GM19043 (cell line): ENCODE measurements at regions not wholly inside any gene's neighbourhood (a gene's known extent, or its start where the extent isn't known, plus 50 kb on each side); places are given as distances from the start of the nearest gene placed in this dataset.
"Not testable (repeated sequence)": the region's sequence is repeated elsewhere in the genome, so short reads cannot be mapped to it uniquely, and the experiment has no call there.

Source experiments
- ATAC-seq: cut with Tn5 transposase; IDR thresholded peaks from one replicate; pipeline ENCODE4 v1.9.1; 2021; ENCODE audit warnings: low read depth; ENCODE audit not compliant: unreplicated experiment

DNA sequence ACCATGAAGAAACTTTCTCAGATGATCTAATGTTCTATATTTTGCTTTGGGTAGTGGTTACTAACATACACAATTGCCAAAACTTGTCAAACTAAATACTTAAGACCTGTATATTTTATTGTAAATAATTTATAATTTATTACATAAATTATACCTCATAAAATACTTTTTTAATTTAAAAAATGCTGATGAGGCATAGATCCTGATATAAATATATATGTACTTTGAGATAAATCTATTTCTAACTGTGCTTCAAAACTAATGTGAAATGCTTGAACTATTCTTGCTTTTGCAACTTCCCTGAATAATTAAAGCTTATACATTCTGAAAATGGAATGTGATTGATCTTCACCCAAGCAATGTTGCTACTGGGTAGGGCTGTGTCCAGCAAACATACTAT, 568.8 kb downstream of the INSC start:
- ATAC-seq: no peak

DNA sequence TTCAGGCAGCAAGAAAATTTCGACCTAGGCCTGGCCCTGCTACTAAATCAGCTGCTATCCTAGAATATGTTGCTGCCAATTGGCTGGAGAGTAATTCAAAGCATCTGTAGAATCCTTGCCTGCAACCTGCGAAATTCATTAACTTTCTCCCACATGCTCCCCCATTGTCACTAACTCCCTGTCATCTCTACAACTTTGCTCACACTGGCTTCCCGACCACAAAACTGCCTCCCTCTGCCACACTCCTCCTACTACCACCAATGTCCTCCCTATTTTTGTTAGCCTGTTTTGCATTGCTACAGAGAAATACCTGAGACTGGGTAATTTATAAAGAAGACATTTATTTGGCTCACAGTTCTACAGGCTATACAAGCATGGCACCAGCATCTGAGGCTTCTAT, 570.6 kb downstream of the INSC start:
- no peak for ATAC-seq

DNA sequence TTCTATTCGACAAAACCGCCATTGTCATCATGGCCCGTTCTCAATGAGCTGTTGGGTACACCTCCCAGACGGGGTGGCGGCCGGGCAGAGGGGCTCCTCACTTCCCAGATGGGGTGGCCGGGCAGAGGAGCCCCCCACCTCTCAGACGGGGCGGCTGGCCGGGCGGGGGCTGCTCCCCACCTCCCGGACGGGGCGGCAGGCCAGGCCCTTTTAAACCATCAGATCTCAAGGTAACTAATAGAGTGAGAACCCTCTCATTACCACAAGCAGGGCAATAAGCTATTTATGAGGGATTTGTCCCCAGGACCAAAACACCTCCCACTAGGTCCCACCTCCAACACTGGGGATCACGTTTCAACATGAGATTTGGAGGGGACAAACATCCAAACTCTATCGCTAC, 571.5 kb downstream of the INSC start:
- ATAC-seq: not testable (repeated sequence)

DNA sequence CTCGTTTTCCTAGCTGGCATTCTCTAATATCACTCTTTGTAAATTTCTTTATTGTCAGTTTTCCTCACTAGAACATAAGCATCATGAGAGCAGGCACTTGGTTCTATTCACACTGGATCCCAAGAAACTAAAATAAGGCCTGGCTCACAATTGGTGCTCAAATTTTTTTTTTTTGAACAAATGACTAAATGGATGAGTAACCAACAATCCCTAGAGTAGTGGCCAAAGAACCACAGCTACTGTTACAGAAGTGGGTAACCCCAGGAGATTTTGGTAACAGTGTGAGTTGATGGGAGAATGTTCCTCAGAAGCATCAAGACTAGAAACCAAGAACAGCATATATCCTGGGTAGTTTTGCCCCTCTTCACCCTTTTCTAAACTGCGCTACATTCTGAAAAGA, 572.6 kb downstream of the INSC start:
- no peak for ATAC-seq

DNA sequence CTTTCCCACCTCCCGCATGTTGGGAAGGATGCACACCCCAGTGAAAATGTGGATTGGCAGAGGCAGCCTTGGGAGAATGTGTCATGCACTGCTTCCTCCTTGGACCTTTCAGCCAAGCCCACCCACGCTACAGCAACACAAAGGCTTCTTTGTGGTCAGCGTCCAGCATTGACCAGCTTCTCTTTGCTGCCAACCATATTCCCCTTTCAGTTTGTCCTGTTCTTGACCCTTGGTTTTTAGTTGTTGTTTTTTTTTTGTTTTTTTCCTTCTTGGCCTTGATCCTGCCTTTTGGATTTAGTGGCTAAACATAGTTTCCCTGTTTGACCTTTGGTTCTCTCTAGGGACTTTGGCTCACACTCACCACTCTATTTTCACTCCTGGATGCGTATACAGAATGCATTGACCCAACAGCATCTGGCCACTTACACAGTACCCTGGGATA, 573.6 kb downstream of the INSC start:
- no peak for ATAC-seq

DNA sequence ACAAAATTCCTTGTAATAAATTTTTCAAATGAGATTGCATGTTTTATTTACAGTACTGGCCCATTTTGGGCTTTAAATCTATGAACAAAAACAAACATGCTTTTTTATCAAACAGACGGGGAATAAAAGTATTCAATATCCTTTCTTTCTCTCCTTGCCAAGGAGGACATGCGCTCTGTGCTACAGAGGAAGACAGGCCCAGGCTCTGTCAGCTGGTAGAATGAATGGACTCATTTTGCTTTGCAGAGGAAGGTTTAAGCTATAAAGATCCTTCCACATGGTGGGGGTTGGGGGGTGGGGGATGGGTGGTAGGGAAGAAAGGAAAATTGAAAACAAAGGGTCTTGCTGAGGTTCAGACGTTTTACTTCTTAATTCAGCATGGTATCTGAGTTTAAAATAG, 575.6 kb downstream of the INSC start:
- no peak for ATAC-seq

DNA sequence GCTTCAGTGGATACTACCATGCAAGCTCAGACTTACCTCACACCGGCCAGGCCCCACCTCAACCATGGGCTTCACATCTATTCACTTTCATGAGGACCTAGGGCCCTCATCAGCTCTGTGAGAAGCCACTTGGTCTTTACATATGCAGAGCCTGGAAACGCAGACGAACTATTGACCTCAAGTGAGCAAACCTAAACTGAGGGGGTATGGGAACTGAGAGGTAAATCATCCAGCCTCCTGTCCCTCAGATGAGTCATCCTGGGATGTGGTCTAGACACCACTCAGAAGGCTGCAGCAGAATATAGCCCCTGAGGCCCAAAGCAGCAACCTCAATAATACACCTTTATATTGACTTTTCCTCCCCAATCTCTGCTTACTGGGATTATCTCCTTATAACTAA, 578.0 kb downstream of the INSC start:
- no peak for ATAC-seq

DNA sequence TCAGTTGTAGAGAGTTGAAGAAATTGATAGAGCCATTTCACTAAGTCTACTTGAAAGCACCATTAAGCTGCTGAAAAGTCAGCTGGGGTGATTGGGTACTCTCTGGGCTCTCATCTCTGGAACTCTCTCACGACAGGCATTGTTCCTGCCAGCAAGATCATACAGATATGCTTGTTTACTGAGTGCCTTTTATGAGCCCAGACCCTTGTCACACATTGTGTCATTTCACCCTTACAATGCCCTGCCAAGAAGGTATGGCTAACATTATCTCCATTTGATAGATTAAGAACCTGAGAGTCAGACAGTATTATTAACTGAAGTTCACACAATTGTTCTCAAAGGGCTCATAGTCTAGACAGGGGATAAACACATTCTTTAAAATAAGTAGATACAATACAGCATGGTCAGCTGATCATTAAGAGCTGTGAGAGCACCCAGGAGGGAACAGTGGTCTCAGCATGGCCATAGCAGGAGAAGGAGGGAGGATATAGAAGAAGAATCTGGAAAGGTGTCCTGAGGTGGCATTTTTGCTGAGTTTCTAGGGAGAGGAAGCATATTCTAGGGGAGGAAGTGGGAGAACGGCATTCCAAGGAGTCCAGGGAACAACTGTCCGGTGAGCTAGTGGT, 580.5 kb downstream of the INSC start:
- no peak for ATAC-seq

DNA sequence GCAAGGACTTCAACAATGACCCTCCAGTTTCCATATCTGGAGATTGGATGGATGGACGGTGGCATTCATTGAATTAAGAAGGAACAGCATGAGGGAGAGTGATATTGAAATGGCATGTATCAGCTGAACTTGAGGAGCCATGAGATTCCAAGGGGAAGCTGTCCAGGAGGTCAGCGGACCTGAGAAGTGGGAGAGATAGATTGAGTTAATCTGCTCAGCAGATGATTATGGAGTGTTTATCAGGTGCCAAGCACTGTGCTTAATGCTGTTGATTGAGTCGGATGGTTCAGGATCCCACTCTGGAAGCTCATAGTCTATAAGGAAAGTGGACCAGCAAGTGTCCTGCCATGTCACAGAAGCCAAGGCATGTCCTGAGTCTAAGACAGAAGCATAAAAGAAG, 581.3 kb downstream of the INSC start:
- ATAC-seq: no peak

DNA sequence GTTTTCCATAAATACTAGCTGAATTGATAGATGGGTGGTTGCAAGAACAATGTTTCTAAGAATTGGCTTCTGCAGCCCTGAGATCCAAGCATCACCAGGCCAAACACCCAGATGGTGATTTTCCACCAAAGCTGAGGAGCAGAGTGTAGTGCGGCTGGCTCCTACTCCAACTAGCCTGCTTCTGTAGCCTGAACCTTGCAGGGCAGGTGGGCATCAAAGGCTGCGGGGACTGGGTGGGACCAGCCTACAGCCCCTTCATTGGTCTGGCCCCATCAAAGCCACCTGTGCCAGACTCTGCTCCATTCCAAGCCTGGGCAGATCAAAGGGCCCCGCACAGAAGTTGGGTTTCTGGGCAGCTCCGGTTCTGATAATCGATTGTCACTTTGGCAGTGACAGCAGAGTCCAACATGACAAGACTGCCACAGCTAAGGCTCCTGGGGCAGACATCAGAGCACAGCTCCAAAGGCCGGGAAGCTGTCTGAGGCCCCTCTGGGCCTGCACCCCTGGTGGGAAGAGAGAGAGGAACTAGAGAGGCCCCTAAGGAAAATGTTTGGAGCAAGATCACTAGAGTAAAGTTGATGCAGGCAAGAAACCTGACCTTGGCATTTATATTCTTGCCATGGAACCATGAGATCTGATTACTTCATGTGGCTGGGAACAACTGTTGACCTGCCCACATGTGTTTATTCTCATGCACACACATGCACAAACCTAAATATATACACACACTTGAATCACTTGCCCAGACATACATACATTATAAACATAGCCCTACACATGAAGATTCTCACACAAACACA, 582.9 kb downstream of the INSC start:
- no peak for ATAC-seq

DNA sequence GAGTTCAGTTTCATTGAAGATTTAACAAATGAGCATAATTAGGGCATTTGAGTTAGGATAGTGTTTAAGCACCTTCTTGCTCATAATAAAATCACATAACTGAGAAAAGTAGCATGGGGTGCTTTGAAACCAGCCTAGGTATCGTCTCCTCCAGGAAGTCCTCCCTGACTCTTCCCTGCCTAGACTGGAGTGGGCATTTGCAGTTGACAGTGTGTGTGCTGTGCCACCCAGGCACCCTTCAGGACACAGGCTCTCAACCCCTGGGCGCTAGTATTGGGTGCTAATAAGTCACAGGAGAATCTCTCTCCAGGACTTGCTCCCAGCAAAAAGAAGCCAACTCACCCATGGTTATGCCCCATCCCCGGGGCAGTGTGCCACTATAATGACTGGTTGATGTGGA, 584.1 kb downstream of the INSC start:
- ATAC-seq: no peak

DNA sequence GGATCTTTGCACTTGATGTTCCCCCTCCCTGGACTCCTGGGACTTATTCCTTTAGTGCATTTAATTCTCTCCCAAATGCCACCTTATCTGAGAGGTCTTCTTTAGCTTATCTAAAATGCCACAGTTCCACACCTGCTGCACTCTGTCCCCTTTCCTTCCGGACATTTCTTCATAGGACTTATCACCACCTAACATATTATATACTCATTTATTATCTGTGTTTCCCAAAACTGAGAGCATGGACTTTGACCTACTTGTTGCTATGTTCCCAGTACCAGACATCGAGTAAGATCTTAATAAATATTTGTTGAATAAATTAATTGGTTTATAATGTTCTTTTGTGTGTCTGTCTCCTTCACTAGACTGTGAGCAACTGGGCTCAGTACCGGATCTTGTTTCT, 585.3 kb downstream of the INSC start:
- no peak for ATAC-seq

DNA sequence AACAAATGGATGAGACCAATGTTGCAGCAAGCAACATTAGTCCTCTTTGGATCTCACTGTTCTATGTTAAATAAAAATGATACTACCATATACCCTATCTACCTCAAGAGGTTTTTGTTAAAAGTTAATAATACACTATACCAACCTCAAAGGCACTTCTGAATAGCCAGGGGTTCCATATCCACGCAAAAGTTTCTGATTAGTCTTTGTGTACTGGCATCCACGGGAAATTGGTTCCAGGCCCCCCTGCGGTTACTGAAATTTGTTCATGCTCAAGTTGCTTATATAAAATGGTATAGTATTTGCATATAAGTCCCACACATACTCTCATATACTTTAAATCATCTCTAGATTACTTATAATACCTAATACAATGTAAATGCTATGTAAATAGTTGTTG, 585.7 kb downstream of the INSC start:
- no peak for ATAC-seq

DNA sequence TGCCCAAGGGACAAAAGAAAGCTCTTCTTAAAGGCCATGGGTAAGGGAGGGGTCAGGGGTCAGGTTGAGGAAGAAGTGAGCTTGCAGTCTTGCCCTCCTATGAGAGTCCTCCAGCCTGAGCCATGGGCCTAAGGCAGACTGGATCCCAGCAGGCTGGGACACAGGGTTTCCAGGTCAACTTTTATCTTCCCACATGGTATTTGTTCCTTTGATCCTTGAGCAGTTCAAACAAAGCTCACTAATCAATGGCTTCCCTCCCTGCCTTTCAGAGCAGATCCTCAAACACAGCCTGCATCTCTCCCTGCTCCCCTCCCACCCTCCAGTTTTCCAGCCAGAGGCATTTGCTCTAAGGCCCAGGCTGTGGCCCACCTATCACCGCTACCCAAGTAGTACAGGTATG, 589.3 kb downstream of the INSC start:
- ATAC-seq: no peak

DNA sequence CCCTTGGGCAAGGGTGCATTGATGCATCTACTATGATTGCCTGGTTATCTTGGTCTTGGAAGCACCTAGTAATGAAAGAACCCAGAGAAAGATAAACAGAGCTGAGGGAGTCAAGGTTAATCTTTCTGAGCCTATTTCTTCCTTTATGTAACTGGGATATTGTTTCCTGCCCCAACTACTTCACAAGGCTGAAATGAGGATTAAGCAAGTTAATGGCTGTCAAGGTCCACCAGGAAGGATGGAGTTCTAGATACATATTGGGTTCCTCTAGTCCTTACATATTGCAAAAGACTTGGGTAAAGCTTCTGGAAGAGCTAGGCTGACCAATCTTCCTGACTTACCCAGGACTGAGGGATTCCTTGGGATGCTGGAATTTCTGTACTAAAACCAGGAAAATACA, 589.8 kb downstream of the INSC start:
- ATAC-seq: no peak

DNA sequence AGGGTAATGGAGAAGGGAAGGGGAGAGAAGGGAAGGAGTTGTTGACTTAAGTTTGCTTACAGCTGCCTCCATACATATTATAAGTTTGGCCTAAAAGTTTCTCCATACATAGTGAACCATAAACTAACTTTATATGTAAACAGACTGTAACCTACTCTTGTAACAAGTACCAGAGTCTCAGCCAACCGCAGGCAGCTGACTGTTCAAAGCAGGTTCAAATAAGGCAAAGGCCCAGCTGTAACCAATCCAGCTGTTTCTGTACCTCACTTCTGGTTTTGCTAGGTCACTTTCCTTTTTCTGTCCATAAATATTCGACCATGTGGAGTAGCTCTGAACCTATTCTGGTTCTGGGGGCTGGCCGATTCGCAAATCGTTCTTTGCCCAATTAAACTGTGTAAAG, 591.2 kb downstream of the INSC start:
- no peak for ATAC-seq

DNA sequence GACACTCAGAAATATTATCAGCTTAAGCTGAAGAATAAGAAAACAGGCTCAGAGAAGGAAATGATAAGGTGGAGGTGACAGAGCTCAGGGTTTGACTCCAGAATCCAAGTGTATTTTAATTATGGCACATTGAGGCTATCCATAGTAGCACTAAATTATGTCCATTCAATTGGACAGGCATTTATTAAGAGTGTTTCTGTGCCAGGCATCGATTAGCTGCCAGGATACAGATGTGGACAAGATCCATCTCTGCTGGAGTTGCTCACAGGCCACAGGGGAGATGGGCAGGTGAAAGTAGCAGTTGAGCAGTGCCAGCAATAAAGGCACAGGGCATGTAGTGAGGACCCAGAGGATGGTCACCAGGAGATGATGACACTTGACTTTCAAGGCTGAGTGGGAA, 592.5 kb downstream of the INSC start:
- no peak for ATAC-seq

DNA sequence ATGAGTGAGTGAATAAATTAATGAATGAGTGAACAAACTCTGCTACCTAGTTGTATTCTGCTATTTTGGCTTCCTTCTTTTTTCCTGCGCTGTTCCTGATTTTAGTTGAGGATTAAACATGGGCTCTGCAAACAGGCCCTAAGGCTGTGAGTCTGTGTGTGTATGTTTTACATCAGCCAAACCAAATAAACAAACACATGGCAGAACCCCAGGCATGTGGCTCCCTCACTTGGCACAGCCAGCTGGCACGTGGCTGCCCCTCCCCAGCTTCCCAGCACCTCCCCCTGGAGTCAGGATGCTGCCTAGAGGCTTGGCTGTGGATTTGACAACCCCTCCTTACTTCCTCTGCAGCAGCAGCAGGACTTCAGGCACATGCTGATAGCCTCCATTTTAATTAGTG, 593.2 kb downstream of the INSC start:
- no peak for ATAC-seq

DNA sequence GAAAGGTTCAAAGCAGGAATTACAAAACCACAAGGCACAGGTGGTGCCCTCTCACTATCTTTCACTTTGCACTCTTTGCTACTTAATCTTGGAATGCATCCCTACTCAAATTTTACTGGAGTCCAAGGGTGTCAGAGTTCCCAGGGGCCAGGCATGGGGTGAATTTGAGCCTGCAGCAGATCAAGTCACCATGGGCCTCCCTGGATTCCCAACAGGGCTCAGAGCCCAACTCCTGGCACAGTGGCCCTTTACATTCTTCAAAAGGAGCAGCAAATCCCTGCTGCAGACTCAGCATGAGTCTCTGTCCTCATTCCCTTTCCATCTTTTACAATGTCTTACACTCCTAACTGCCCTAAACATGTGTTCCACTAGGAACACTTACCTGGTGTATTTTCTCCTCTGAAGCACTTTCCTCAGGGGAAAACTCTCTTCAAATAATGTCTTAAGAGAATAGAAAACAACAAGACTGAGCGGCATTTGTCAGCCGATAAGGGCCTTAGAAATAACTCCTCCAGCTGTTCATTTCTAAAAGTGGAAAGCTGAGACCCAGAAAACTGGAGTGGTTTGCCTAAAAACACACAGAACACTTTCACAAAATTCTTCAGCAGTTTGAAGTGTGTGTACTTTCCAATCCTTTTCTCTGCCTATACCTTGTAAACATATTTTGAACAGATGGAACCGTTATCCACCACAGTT, 596.0 kb downstream of the INSC start:
- no peak for ATAC-seq

DNA sequence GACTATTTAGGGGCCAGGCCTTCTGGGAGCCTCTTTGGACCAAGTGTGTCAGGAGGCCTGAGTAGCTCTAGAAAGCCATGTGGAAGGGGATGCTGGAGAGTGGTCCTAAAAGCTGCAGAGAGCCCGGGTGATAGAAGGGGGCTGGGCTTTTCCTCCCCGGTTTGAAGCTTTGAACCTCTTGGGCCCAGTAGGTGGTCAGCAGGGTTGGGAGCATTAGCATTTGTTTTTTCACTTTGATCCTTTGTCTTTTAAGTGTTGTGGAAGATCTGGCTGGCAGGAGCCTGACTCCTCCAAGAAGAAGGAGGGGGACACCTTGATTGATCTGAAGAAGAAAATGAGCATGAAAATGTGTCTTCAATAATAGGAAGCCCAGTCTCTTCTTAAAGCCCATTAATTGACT, 596.6 kb downstream of the INSC start:
- no peak for ATAC-seq

DNA sequence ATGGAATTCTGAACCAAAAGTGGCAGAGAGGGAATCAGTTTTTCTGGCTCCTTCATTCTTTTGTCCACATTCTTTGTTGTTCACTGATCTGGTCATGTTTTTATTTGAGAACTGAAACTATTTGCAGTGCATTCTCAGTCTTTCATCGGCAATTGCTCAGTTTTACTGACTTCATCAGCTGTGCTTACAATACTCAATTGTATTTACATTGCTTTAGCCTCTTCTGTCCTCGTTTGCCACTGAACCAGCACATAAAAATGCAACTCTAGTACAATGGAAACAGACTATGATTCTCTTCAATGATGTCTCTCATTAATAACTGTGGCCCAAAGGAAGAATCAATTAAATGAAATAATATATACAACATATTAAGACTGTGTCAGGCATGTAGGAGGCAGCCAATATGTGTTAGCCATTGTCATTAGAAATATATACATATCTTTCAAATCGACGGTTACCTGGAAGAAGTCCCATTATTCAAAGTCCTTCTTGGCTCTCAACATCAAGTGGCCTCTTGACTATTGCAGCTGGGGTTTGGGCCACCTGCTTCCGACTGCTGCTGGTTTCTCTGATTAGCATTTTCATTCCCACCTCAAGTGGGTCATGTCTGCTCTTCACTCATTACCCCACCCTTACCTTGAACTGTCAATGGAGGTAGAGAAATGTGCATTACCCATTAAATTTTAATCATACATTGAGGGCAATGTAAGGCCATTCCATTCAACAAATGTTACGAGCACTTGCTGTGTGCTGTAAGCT, 600.1 kb downstream of the INSC start:
- ATAC-seq: no peak
